ENCODE measurements at regions not wholly inside any gene's neighbourhood (a gene's known extent, or its start where the extent isn't known, plus 50 kb on each side); places are given as distances from the start of the nearest gene placed in this dataset.

GRCh38 chr7:98526059-98526458 is 91.0 kb upstream of the NPTX2 start:
- Mint-ChIP-seq H3K27ac (no peak overlapping the region), H3K4me1 (no peaks in the 10 kb centered on the region), H3K36me3 (ENCODE audit: low read depth) (no peaks in the 10 kb centered on the region), H3K27me3 (ENCODE audit: insufficient read depth) (peaks cover 3% of the 10 kb centered on the region), H3K4me3 (no peak overlapping the region), H3K9me3 (peaks cover 44% of the 10 kb centered on the region)
- no peaks in the 10 kb centered on the region for H3K27me3 ChIP-seq (ENCODE audit: control insufficient read depth, insufficient read depth, low read length, poor library complexity, severe bottlenecking)
- H3K36me3 ChIP-seq (ENCODE audit: control insufficient read depth, insufficient read depth, low read length): no peaks in the 10 kb centered on the region
- H3K9ac ChIP-seq (ENCODE audit: extremely low read depth, low read length, poor library complexity, severe bottlenecking): no peak overlapping the region
- WGBS, 2 experiments (ENCODE audit: insufficient coverage in 1 of 2, insufficient read length in 1 of 2): 86 to 89% methylated on average over 4 to 10 of the region's 10 CpGs
- no peaks in the 10 kb centered on the region for H3K4me1 ChIP-seq (ENCODE audit: control insufficient read depth, insufficient read depth, low read length)
- H3K4me3 ChIP-seq (ENCODE audit: low read length): no peak overlapping the region
- no peak for DNase-seq
- no peak for TF ChIP-seq CTCF (conservative IDR thresholded peaks at IDR 0.05)
- no peak overlapping the region for H3K27ac ChIP-seq (ENCODE audit: low read depth, low read length)
- H3K9me3 ChIP-seq (ENCODE audit: control insufficient read depth, low read length): peaks cover 7% of the 10 kb centered on the region

DNA sequence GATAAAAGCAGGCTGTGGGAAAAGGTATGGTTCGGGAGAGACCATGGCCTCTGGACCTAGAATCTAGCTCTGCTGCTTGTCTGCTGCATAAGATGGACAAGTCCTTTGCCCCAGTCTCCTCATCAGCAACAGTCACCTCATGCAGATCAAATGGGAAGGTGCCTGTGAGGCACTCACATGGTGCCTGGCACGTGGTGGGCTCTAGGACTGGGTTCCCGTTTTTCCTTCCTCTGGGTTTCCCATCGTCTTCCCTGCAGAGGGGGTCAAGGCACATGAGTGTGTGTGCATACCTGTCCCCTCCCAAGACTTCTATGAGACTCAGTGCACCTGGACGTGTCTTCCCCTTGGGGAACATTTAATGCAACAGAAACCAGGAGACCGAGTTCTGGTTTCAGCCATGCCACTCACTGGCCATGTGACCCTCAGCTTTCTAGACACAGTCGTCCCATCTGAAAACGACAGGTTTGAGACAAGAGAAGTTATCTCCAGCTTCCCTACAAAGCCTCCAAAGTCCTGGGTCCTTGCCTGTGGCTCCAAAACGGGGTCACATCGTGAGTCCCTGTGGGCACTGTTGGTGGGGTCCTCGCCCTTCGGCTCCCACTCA is 95.9 kb upstream of the NPTX2 start:
- H3K27me3 ChIP-seq (ENCODE audit: control insufficient read depth, insufficient read depth, low read length, poor library complexity, severe bottlenecking): no peaks in the 10 kb centered on the region
- no peak overlapping the region for H3K4me3 Mint-ChIP-seq
- H3K9ac ChIP-seq (ENCODE audit: extremely low read depth, low read length, poor library complexity, severe bottlenecking): no peak overlapping the region
- H3K36me3 ChIP-seq (ENCODE audit: control insufficient read depth, insufficient read depth, low read length): no peaks in the 10 kb centered on the region
- H3K36me3 Mint-ChIP-seq (ENCODE audit: low read depth): no peaks in the 10 kb centered on the region
- H3K27ac ChIP-seq (ENCODE audit: low read depth, low read length): no peak overlapping the region
- no peaks in the 10 kb centered on the region for H3K4me1 Mint-ChIP-seq
- 83 to 86% methylated on average over 9 to 12 of the region's 12 CpGs for WGBS, 2 experiments (ENCODE audit: insufficient coverage in 1 of 2, insufficient read length in 1 of 2)
- no peak for DNase-seq
- no peak overlapping the region for H3K27ac Mint-ChIP-seq
- H3K4me3 ChIP-seq (ENCODE audit: low read length): no peak overlapping the region
- H3K27me3 Mint-ChIP-seq (ENCODE audit: insufficient read depth): peaks cover 4% of the 10 kb centered on the region
- no peaks in the 10 kb centered on the region for H3K4me1 ChIP-seq (ENCODE audit: control insufficient read depth, insufficient read depth, low read length)
- no peak for TF ChIP-seq CTCF (conservative IDR thresholded peaks at IDR 0.05)
- H3K9me3 Mint-ChIP-seq: peaks cover 43% of the 10 kb centered on the region
- peaks cover 7% of the 10 kb centered on the region for H3K9me3 ChIP-seq (ENCODE audit: control insufficient read depth, low read length)

- DNase-seq: peak; percentile 64
- H3K27me3 ChIP-seq (ENCODE audit: control insufficient read depth, insufficient read depth, low read length, poor library complexity, severe bottlenecking): no peaks in the 10 kb centered on the region
- no peaks in the 10 kb centered on the region for H3K36me3 ChIP-seq (ENCODE audit: control insufficient read depth, insufficient read depth, low read length)
- Mint-ChIP-seq H3K36me3 (ENCODE audit: low read depth) (no peaks in the 10 kb centered on the region), H3K4me1 (no peaks in the 10 kb centered on the region), H3K27me3 (ENCODE audit: insufficient read depth) (peaks cover 4% of the 10 kb centered on the region), H3K4me3 (no peak overlapping the region), H3K9me3 (peaks cover 43% of the 10 kb centered on the region), H3K27ac (no peak overlapping the region)
- TF ChIP-seq CTCF (conservative IDR thresholded peaks at IDR 0.05): no peak
- H3K4me3 ChIP-seq (ENCODE audit: low read length): no peak overlapping the region
- H3K27ac ChIP-seq (ENCODE audit: low read depth, low read length): no peak overlapping the region
- peaks cover 7% of the 10 kb centered on the region for H3K9me3 ChIP-seq (ENCODE audit: control insufficient read depth, low read length)
- no peak overlapping the region for H3K9ac ChIP-seq (ENCODE audit: extremely low read depth, low read length, poor library complexity, severe bottlenecking)
- H3K4me1 ChIP-seq (ENCODE audit: control insufficient read depth, insufficient read depth, low read length): no peaks in the 10 kb centered on the region
- 87 to 93% methylated on average over 3 to 10 of the region's 10 CpGs for WGBS, 2 experiments (ENCODE audit: insufficient coverage in 1 of 2, insufficient read length in 1 of 2)
Observed at GRCh38 chr7:98520356-98520951, 96.6 kb upstream of the NPTX2 start.
